ENCODE measurements at regions not wholly inside any gene's neighbourhood (a gene's known extent, or its start where the extent isn't known, plus 50 kb on each side); places are given as distances from the start of the nearest gene placed in this dataset.

DNA sequence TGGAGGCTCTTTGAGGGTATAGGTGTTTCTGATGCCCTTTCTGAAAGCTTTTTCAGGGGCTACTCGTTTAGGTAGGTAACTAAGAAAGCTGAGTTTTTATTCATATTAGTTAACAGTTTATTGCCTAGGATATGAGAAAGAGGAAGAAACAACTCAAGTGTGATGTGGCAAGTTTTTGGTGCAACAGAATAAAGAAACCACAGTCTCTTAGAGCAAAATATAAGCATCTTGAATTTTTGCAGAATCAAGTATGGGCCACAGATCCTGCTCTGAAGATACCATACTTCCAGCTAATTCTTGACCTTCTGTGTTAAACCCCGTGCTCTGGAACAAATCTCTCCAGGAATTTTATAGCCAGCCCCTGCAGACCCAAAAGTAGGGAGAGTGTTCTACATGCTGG, 147.7 kb upstream of the SLC1A4 start:
- DNase-seq (ENCODE audit: extremely low spot score) = no peak
- 45% methylated on average over 2 of the region's 2 CpGs for WGBS
- H3K36me3 ChIP-seq (ENCODE audit: insufficient read depth) = no peaks in the 10 kb centered on the region
- H3K27ac ChIP-seq (ENCODE audit: low read depth) = no peak overlapping the region
- H3K4me3 ChIP-seq (ENCODE audit: low read depth, low read length) = no peak overlapping the region
- no peaks in the 10 kb centered on the region for H3K4me1 ChIP-seq (ENCODE audit: insufficient read depth)

DNA sequence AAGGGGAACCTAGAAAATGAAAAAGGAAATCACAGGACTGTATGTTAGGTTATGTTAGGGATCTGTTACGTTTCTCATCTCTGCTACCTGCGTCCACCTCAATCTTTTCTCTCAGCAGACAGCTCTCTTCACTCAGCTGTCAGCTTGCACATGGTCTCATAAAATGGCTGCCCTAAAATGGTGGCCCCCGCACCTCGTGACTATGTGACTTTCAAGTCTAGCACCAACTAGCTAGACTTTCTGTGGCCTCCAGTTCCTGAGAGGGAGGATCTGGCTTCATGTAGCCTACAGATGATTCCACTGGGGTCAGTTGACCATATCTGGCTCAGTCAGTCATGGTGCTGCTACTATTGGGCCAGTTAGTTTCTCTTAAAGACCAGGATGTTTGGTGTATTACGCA, 147.2 kb upstream of the SLC1A4 start:
- Histone ChIP-seq H3K4me3 (ENCODE audit: low read depth, low read length) (no peak overlapping the region), H3K36me3 (ENCODE audit: insufficient read depth) (no peaks in the 10 kb centered on the region), H3K27ac (ENCODE audit: low read depth) (no peak overlapping the region), H3K4me1 (ENCODE audit: insufficient read depth) (no peaks in the 10 kb centered on the region)
- WGBS = 82% methylated on average over 5 of the region's 5 CpGs
- DNase-seq (ENCODE audit: extremely low spot score) = no peak

DNA sequence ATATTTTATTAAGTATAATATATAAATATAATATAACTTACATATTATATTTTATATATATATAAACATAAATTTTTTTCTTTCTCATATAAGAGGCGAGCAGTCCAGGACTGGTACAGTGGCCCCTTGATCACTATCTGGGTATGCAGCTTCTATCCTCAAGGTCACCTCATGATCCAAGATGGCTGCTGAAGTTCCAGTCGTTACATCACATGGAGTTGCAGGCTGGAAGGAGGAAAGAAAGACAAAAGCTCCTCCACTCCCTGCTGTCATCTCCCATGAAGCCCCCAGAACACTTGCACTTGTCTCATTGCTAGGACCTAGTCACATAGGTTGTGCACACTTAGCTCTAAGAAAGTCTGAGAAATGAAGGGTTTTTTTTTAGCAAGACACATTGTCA, 145.1 kb upstream of the SLC1A4 start:
- no peaks in the 10 kb centered on the region for H3K36me3 ChIP-seq (ENCODE audit: insufficient read depth)
- H3K4me3 ChIP-seq (ENCODE audit: low read depth, low read length) = no peak overlapping the region
- WGBS = 93% methylated on average over 2 of the region's 2 CpGs
- no peak overlapping the region for H3K27ac ChIP-seq (ENCODE audit: low read depth)
- no peaks in the 10 kb centered on the region for H3K4me1 ChIP-seq (ENCODE audit: insufficient read depth)
- DNase-seq (ENCODE audit: extremely low spot score) = no peak

DNA sequence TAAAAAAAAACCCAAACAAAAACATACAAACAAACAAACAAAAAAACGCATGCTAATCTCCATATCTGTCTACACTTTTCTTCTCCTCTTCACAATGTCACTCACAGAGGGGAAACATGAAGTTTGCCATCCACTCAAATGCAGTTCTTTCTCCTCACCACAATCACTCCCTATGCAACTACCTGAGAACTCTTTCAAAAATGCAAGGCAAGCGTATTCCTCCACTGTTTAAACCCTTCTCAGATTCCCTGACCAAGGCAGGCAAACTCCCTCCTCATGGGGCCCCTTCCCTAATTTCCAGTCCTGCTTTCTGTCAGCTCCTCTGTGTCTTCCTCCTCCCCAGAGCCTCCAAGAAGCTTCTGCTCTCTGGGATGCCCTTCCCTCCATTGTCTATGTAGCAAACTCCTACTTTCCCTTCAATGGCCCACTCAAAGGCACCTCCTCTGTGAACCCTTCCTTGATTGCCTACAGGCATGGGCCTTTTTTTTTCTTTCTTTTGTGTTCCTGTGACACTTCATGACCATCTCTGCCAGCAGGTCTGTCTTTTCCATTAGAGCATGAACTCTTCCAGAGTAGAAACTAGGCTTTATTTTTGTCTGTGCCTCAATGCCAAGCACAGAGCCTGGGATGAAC, 143.8 kb upstream of the SLC1A4 start:
- no peak for DNase-seq (ENCODE audit: extremely low spot score)
- Histone ChIP-seq H3K4me1 (ENCODE audit: insufficient read depth) (no peaks in the 10 kb centered on the region), H3K4me3 (ENCODE audit: low read depth, low read length) (no peak overlapping the region), H3K27ac (ENCODE audit: low read depth) (no peak overlapping the region), H3K36me3 (ENCODE audit: insufficient read depth) (no peaks in the 10 kb centered on the region)
- 88% methylated on average over 2 of the region's 2 CpGs for WGBS

DNA sequence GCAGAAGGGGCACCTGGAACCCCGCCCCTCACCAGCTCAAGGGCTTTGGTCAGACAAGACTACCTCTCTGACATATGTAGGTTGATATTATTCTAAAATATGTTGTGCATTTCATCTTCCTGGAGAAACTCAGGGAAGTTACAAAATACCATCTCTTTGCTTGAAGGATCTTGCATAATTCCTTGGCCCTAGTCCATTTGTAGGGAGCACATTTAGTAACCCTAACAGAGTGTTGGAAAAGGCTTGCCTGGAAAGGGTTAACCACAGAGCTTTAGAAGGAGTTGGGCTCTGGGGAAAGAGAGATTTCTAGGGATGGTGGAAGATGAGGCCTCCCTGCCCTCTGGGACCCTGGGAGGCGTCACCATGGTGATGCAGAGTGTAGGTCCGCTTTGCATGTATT, 143.0 kb upstream of the SLC1A4 start:
- Histone ChIP-seq H3K36me3 (ENCODE audit: insufficient read depth) (no peaks in the 10 kb centered on the region), H3K4me3 (ENCODE audit: low read depth, low read length) (no peak overlapping the region), H3K27ac (ENCODE audit: low read depth) (no peak overlapping the region), H3K4me1 (ENCODE audit: insufficient read depth) (no peaks in the 10 kb centered on the region)
- no peak for DNase-seq (ENCODE audit: extremely low spot score)
- 86% methylated on average over 3 of the region's 3 CpGs for WGBS

DNA sequence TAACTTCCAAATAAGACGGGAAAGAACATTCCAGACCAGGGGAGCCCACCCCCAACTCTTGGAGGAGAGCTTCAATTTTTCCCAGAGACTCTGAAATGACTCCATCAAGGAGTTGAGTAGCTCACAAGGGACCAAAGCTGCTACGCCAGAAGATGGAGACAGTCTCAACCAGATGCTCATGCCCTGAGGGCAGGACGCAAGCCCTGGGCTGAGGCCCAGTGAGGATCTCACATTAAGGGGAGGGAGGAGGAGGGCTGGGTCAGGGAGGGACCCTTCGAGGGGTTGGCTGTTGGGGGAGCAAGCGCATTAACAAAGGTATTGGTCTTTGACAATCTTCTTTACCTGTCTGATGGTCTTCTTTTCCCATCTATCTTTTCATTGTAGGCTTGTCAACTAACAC, 141.3 kb upstream of the SLC1A4 start:
- H3K27ac ChIP-seq (ENCODE audit: low read depth) = no peak overlapping the region
- no peak overlapping the region for H3K4me3 ChIP-seq (ENCODE audit: low read depth, low read length)
- no peak for DNase-seq (ENCODE audit: extremely low spot score)
- no peaks in the 10 kb centered on the region for H3K4me1 ChIP-seq (ENCODE audit: insufficient read depth)
- no peaks in the 10 kb centered on the region for H3K36me3 ChIP-seq (ENCODE audit: insufficient read depth)
- 93% methylated on average over 5 of the region's 5 CpGs for WGBS

DNA sequence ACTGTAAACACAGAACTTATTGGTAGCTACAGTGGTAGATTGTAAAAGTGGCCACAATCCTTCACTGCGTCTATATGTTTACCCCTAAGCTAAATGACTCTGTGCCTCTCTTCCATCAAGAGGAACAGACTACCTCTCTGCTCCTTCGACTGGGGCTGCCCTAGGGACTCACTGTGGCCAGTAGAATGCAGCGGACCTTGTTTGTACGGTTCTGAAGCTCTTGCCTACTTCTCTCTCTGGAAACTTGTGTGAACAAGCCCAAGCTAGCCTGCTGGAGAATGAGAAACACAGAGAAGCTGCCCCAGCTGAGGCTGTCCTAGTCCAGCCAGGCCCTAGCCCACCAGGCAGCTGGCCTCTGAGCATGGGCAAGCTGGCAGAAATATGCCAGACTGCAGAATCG, 140.8 kb upstream of the SLC1A4 start:
- WGBS = 87% methylated on average over 5 of the region's 5 CpGs

DNA sequence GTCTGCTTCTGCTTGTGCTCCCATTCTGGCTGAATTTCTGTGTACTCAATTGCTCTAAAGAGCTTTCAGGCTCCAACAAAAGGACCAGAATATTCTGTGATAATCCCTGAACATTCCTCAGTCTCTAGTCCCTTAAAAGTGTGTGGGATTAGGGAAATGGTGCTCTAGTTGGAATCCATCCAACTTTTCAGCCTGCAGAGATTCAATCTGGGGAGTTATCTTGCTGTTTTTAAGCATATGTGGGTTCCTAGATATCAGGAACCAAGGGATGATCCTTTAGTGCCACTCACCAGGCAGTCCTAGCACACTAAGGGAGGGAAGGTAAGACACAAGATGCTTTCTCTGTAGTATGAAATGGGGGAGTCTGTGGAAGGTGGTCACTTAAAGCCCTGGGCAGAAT, 140.3 kb upstream of the SLC1A4 start:
- Histone ChIP-seq H3K4me1 (ENCODE audit: insufficient read depth) (no peaks in the 10 kb centered on the region), H3K36me3 (ENCODE audit: insufficient read depth) (no peaks in the 10 kb centered on the region), H3K27ac (ENCODE audit: low read depth) (no peak overlapping the region), H3K4me3 (ENCODE audit: low read depth, low read length) (no peak overlapping the region)
- DNase-seq (ENCODE audit: extremely low spot score) = no peak

More for the DNA sequence above, 140.8 kb upstream of the SLC1A4 start:
- Histone ChIP-seq H3K36me3 (ENCODE audit: insufficient read depth) (no peaks in the 10 kb centered on the region), H3K4me3 (ENCODE audit: low read depth, low read length) (no peak overlapping the region), H3K4me1 (ENCODE audit: insufficient read depth) (no peaks in the 10 kb centered on the region), H3K27ac (ENCODE audit: low read depth) (no peak overlapping the region)
- no peak for DNase-seq (ENCODE audit: extremely low spot score)

DNA sequence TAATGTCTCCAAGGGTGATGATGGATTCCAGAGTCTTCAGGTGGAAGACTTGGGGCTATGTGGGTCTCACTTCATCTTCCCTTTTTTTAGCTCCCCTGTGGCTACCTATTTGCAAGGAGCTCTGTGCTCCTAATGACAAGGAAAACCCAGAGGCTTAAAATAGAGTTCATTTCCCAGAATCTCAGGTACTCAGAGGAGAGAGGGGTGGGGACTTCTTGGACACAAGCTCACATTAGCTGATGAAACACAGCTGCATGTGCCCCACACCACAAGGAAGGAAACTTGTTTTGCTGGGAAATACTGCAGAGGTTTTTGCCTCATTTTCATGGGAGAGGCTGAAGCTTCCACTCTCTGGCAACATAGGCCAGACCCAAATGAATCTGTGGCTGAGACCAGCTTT, 138.6 kb upstream of the SLC1A4 start:
- Histone ChIP-seq H3K27ac (ENCODE audit: low read depth) (no peak overlapping the region), H3K36me3 (ENCODE audit: insufficient read depth) (no peaks in the 10 kb centered on the region), H3K4me1 (ENCODE audit: insufficient read depth) (no peaks in the 10 kb centered on the region), H3K4me3 (ENCODE audit: low read depth, low read length) (no peak overlapping the region)
- DNase-seq (ENCODE audit: extremely low spot score) = no peak

DNA sequence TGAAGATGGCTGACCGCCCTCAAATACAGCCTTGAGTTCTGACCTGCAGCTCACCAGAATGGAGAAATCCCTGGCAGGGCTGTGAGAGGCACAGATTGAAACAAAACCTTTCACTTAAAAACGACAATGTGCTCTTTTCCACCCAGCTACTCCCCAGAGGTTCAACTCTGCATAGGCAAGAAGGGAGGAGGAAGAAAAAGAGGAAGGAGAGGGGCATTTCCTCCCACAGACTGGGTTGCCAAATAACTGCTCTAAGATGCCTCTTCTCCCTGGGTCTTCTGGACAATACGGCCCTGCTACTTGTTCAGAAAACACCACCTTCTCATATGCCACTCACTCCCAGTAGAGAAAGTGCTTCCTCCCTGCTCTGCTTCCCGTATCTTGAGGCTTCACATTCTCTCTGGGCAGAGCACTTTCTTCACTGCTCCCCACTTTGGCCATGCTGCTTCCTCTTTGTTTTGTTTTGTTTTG, 136.4 kb upstream of the SLC1A4 start:
- no peak overlapping the region for H3K4me3 ChIP-seq (ENCODE audit: low read depth, low read length)
- H3K36me3 ChIP-seq (ENCODE audit: insufficient read depth) = no peaks in the 10 kb centered on the region
- H3K4me1 ChIP-seq (ENCODE audit: insufficient read depth) = no peaks in the 10 kb centered on the region
- WGBS = 79% methylated on average over 4 of the region's 4 CpGs
- no peak overlapping the region for H3K27ac ChIP-seq (ENCODE audit: low read depth)
- DNase-seq (ENCODE audit: extremely low spot score) = no peak

DNA sequence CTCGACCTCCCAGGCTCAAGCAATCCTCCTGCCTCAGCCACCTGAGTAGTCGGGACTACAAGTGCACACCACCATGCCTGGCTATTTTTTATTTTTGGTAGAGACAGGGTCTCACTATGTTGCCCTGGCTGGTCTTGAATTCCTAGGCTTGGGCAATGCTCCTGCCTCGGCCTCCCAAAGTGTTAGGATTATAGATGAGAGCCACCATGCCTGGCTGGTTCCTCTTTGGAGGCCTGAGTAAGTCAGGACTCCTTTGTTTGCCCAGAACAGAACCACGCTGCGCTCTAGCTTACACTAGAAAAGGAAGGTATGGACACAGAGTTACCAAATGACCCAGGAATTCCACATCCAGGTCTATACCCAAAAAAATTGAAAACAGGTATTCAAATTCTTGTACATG, 135.9 kb upstream of the SLC1A4 start:
- Histone ChIP-seq H3K36me3 (ENCODE audit: insufficient read depth) (no peaks in the 10 kb centered on the region), H3K4me3 (ENCODE audit: low read depth, low read length) (no peak overlapping the region), H3K27ac (ENCODE audit: low read depth) (no peak overlapping the region), H3K4me1 (ENCODE audit: insufficient read depth) (no peaks in the 10 kb centered on the region)
- no peak for DNase-seq (ENCODE audit: extremely low spot score)
- WGBS = 92% methylated on average over 5 of the region's 5 CpGs

DNA sequence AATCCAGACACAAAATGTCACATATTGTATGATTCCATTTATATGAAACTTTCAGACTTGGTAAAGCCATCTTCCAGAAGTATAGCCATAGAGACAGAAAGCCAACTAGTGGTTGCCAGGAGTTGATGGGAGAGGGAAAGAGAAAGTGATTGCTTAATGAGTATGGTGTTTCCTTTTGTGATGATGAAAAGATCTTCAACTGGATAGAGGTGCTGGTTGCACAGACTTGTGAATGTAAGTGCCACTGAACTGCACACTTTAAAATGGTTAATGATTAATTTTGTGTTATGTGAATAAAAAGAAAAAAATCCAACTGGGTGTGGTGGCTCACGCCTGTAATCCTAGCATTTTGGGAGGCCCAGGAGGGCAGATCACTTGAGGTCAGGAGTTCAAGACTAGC, 135.3 kb upstream of the SLC1A4 start:
- 79% methylated on average over 1 of the region's 1 CpG for WGBS
- Histone ChIP-seq H3K36me3 (ENCODE audit: insufficient read depth) (no peaks in the 10 kb centered on the region), H3K27ac (ENCODE audit: low read depth) (no peak overlapping the region), H3K4me3 (ENCODE audit: low read depth, low read length) (no peak overlapping the region), H3K4me1 (ENCODE audit: insufficient read depth) (no peaks in the 10 kb centered on the region)
- no peak for DNase-seq (ENCODE audit: extremely low spot score)

DNA sequence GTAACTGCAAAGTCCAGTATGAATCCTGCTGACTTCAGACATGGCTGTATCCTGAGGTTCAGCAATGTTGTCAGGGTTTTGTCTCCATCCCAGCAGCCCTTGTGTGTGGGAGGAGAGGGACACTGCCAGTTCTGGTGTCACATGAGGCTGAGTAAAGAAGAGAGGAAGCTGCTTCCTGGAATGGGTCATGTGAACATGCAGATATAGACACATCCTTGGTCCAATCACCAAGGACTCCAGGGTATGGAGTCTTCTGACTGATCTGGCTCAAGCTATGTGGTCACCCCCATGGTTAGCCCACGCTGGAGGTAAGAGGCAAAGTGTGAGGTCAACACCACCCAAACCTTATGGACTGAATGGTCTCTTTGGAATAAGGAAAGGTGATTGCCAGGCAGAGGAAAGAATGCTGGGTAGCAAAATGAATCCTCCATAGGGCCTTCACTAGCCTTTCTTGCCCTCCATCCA, 134.4 kb upstream of the SLC1A4 start:
- Histone ChIP-seq H3K27ac (ENCODE audit: low read depth) (no peak overlapping the region), H3K4me1 (ENCODE audit: insufficient read depth) (no peaks in the 10 kb centered on the region), H3K4me3 (ENCODE audit: low read depth, low read length) (no peak overlapping the region), H3K36me3 (ENCODE audit: insufficient read depth) (no peaks in the 10 kb centered on the region)
- WGBS = 90% methylated on average over 1 of the region's 1 CpG
- no peak for DNase-seq (ENCODE audit: extremely low spot score)

DNA sequence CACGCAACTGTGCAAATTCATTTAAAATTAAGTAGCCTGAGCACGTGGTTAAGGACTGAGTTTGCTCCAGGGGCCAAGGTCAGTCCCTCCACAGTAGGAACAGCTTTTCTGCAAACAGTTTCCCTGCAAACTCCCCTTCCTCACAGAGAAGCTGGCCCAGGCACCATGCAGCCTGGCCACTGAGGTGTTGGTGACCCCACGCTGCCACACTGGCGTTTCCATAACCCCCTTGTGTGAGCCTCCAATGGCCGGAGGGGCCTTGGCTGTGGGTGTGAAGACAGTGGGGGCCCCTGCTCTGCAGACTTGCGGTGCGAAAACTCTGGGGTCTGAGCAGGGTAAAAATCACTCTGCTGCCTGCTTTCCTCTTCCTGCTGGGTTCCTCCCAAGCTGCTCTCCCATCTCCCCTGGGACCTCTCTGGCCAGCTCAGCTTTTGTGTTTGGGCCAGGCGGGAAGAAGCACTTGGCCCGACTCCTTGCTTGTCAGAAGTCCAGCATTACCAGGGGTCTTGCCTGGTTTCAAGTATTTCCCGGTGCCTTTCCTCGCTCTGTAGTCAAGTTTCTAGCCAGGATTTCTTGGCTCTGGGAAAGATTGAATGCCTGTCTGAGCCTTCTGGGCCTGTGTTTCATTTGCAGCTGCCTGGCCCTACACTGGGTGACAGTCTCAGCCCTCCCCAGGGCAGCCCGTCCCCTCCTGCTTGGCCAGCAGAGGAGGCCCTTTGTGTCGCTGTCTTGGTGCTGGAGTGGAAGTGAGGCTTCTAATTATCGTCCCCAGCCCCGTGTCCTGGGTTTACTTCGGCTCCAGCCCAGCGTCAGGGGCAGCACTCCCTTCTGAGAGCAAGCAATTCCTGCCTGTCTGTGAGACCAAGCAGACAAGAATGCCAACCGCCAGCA, 131.4 kb upstream of the SLC1A4 start:
- H3K4me3 ChIP-seq (ENCODE audit: low read depth, low read length) = no peak overlapping the region

More for the DNA sequence above, 131.4 kb upstream of the SLC1A4 start:
- WGBS = 33% methylated on average over 18 of the region's 18 CpGs
- Histone ChIP-seq H3K4me1 (ENCODE audit: insufficient read depth) (no peaks in the 10 kb centered on the region), H3K27ac (ENCODE audit: low read depth) (no peak overlapping the region), H3K36me3 (ENCODE audit: insufficient read depth) (no peaks in the 10 kb centered on the region)
- DNase-seq (ENCODE audit: extremely low spot score) = no peak
